HG03039 (cell line): ENCODE measurements at regions not wholly inside any gene's neighbourhood (a gene's known extent, or its start where the extent isn't known, plus 50 kb on each side); places are given as distances from the start of the nearest gene placed in this dataset.
"Not testable (repeated sequence)": the region's sequence is repeated elsewhere in the genome, so short reads cannot be mapped to it uniquely, and the experiment has no call there.

Experiments
- ATAC-seq: cut with Tn5 transposase; IDR thresholded peaks from one replicate; pipeline ENCODE4 v1.9.1; 2021; ENCODE audit warnings: mild to moderate bottlenecking, moderate library complexity; ENCODE audit not compliant: unreplicated experiment

- no peak for ATAC-seq
Measured at GRCh38 chr5:143898916-143899591, 87.1 kb downstream of the HMHB1 start.

- ATAC-seq: no peak
Measured at GRCh38 chr5:143908959-143909358, 97.0 kb downstream of the HMHB1 start.

- no peak for ATAC-seq
Measured at GRCh38 chr5:143913008-143913752, 101.2 kb downstream of the HMHB1 start.

- ATAC-seq: no peak
Measured at GRCh38 chr5:143914756-143915155, 102.8 kb downstream of the HMHB1 start.

- ATAC-seq: no peak
Measured at GRCh38 chr5:143916451-143916850, 104.5 kb downstream of the HMHB1 start.

GRCh38 chr5:143918961-143919360, 107.0 kb downstream of the HMHB1 start:
- no peak for ATAC-seq

- no peak for ATAC-seq
Measured at GRCh38 chr5:143920772-143921171, 108.8 kb downstream of the HMHB1 start.

- ATAC-seq: no peak
Measured at GRCh38 chr5:143921525-143922311, 109.8 kb downstream of the HMHB1 start.

- ATAC-seq: no peak
Measured at GRCh38 chr5:143922718-143923117, 110.8 kb downstream of the HMHB1 start.

GRCh38 chr5:143923634-143924266, 111.8 kb downstream of the HMHB1 start:
- ATAC-seq: no peak

- ATAC-seq: no peak
Measured at GRCh38 chr5:143924311-143924978, 112.5 kb downstream of the HMHB1 start.

- ATAC-seq: not testable (repeated sequence)
Measured at GRCh38 chr5:143924979-143925325, 113.0 kb downstream of the HMHB1 start.

GRCh38 chr5:143929486-143929885, 117.5 kb downstream of the HMHB1 start:
- ATAC-seq: no peak

GRCh38 chr5:143930561-143930960, 118.6 kb downstream of the HMHB1 start:
- ATAC-seq: no peak

- ATAC-seq: no peak
Measured at GRCh38 chr5:143931476-143931875, 119.5 kb downstream of the HMHB1 start.

- ATAC-seq: no peak
Measured at GRCh38 chr5:143931986-143932385, 120.0 kb downstream of the HMHB1 start.

- no peak for ATAC-seq
Measured at GRCh38 chr5:143932584-143932983, 120.6 kb downstream of the HMHB1 start.

GRCh38 chr5:143933451-143933850, 121.5 kb downstream of the HMHB1 start:
- ATAC-seq: no peak

- ATAC-seq: no peak
Measured at GRCh38 chr5:143934821-143935220, 122.9 kb downstream of the HMHB1 start.

GRCh38 chr5:143938230-143938629, 126.3 kb downstream of the HMHB1 start:
- no peak for ATAC-seq

- ATAC-seq: no peak
Measured at GRCh38 chr5:143946837-143947236, 134.9 kb downstream of the HMHB1 start.
